Cardiac septum (tissue), 1 donor: ENCODE measurements at regions not wholly inside any gene's neighbourhood (a gene's known extent, or its start where the extent isn't known, plus 50 kb on each side); places are given as distances from the start of the nearest gene placed in this dataset.

Source experiments
- DNase-seq: peaks from one replicate; pipeline ENCODE4 v3.0.0-alpha.2; 2020; ENCODE audit warnings: low spot score
- intact Hi-C: fragments of 100-400 bp; cut with DNase I; formaldehyde crosslinking; loops from one replicate; pipeline ENCODE4 v1.14.0; 2022
- donor health status: DM: no; HTN: no; CAD: no.

DNA sequence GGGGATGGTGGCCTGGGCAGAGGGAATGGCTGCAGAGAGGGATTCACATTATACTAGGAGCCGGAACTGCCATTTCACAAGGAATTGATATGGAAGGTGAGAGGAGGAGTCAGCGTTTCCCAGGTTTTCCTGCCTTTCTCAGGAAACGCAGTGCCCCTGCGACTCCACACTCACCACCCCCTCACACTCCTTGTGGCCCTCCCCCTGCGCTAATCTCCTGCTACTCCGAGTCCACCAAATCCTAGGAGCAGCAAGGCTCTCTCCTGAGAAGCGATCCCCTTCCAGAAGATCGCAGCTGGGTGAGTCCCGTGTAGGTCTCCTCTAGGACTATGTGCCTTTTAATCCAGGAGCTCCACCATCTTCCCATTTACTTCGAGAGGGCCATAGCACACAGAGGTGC, 140.6 kb downstream of the VAPA start:
- intact Hi-C loops, result no loop called here

DNA sequence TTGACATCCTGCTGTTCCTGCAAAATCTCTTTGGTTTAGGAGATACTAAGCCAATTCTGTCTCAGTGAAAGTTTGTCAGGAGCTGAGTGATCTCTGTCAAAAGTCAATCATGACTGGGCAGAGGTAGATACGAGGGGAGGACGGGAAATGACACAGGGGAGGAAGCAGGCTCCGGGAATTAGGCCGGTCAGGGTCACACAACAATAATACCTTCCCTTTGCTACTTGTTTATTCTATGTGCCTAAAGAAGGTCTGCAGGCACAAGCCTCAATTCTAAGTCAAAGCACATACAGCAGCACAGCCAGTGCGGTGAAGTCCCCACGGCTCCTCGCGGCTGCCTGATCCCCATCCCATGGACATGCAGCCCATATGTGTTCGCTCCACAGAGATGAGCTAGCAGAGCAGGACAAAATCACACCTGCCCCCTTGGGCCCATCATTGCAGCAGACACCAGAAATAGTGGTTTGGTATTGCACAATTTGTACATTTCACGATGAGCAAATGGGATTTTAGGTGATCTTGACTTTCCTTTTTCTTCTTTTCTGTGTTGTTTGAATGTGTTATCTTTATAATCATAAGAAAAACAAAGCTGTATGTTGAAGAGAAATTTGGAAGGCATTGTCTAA, 141.4 kb downstream of the VAPA start:
- intact Hi-C loops, result loop anchor here (5.0 kb wide), 1 partner anchor 217 kb away; no protein-coding TSS in a partner anchor
- DNase-seq, result no peak

More for the DNA sequence above, 140.6 kb downstream of the VAPA start:
- no peak for DNase-seq

DNA sequence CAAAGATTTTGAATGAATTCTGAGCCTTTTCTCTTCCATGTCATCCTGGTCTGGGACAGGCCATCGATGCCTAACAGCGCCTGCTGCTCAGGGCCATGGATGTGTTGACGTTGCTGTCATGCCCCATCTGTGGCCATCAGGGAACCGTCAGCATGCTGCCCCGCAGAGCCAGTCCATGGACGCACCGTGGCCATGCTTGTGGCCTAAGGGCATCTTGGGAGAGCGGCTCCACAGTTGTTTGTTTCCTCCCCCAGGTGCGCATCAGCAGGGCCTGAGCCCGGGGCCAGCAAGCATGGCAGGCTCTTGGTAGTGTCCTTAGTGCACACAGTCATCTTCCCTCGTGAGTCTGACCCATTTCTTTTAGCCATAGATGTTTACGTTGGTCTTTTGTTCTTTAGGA, 142.7 kb downstream of the VAPA start:
- no peak for DNase-seq
- intact Hi-C loops, result loop anchor here (5.0 kb wide), 1 partner anchor 216 kb away; no protein-coding TSS in a partner anchor

DNA sequence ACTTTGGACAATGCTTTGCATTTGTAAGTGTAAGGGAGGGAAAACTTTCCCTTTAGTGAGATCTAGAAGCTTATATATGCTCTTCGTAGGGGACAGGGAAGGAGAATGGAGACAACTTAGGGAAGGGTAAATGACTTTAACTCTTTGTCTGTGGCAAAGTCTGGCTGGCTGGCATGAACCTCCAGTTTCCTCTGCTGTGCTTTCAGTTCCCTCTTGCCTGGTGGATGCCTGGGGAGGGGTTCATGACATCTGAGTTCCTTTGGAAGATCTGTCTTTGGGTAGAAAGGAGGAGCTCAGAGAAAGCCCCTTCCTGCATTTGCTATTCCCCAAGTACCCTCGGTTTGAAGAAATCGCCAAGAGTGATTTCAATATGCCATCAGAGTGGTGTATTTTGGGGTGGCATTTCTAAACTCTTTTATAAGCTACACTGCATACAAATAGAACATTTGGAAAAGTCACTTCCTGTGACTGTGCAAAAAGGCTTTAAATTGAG, 143.6 kb downstream of the VAPA start:
- intact Hi-C loops, result loop anchor here (5.0 kb wide), 1 partner anchor 215 kb away; no protein-coding TSS in a partner anchor
- no peak for DNase-seq

DNA sequence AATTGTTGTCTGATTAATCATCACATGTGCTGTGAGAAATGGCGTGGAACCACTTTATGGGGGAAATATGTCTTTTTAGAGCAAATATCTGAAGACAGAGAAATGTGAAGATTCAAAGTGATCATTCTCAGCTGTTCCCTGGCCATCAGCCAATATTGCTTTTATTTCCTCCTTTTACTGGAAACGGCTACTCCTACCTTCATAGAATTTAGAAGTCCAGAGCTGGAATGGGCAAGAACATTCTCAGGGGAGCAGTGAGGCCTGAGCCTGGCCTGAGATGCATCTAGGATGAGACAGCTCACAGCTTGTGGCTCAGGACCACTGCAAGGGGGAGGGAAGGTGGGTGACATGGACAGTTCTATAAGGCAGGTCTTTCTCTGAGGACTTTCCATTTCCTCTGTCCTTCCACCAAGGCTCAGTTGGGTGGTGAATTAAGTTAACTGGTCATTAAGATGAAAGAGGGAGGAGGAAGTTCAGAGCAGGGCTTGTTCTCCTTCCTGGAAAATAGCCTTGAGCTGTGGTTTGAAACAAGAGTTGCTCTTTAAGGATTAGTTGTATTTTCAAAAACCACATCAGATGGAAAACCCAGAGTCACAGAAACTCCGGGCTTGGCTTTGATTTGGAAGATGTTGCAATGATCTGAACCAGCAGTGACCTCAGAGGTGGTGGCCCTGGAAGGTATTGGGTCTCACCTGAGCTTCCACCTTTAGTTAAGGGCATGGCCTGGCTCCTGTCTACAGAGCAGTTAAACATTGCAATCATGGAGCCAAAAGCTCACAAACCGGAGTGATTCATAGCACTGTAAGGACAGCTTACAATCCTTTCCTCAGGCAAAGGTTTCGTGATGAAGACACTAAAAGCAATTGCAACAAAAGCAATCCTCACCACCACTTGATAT, 144.3 kb downstream of the VAPA start:
- DNase-seq, result no peak

DNA sequence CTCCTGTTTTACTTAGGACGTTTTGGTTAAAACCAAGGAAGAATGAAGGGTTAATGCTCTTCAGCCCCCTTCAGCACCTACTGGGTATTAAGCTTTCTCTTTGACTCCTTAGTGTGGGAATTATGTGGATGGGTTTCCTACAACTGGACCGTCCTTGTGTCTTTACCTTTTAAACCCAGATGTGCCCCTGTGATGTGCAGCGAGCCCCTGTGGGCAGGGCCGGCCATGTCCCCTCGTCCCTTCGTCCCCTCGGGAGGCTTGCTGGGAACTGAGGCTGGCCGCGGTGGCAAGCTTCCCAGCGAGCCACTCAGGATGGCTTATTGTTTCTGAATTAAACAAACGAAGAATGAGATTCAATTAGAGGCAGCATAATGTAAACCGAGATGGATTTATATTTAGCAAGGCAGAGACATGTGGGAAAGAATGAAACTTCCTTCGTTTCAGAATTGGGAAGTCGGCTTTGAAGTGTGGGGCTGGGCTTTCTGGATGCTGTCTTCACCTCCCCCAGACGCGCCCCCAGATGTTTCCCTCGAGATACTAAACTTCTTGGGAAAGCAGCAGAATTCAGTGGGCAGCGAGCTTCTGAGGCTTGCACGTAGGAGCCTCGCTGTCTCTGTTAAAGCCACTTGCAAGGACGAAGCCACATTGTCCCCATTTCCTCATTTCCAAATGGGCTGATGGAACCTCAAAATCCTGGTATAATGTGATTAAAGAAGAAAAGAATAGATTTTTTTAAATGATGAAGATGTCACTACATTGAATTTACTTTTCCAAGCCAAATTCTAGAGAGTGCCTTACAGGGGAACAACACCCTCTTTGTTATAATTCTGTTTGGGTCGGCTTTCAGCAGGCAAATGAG, 146.0 kb downstream of the VAPA start:
- DNase-seq, result no peak
- intact Hi-C loops, result loop anchor here (5.0 kb wide), 3 partner anchors 48 to 212 kb away; no protein-coding TSS in a partner anchor

More for the DNA sequence above, 144.3 kb downstream of the VAPA start:
- intact Hi-C loops, result loop anchor here (5.0 kb wide), 1 partner anchor 214 kb away; no protein-coding TSS in a partner anchor

DNA sequence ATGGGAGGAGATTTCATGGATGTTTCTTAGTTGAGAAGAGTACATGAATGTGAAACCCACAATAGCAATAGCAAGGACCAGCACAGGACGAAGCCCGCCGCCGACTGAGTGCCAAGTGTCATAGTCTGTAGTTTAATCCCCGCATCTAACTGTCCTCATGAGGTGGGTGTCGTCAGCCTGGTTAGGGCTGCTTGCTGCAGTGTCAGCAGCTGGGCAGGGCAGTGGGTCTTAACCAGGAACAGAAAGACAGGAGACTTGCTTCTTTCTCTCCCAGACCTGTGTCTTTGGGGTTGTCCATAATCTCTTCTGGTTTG, 146.6 kb downstream of the VAPA start:
- no peak for DNase-seq
- intact Hi-C loops, result loop anchor here (5.0 kb wide), 2 partner anchors 48 to 62 kb away; no protein-coding TSS in a partner anchor

DNA sequence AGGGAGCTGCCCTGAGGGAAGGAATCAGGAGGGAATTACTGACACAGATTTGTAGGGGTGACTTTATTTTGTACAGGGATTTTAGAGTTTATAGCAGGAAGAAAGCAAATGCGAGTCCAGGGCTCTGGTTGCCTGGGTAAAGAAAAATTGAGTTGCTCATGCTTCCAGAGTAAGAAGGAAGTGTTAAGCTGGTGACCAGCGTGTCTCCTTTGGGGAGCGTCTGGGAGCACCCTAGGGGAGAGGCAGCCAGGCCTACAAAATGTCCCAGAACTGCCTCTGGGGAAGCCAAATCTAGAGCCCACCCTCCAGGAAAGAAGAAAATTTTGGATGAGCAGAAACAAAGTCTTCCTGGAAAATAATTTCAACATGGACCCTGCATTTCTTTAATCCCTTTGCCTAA, 147.0 kb downstream of the VAPA start:
- DNase-seq, result no peak
- intact Hi-C loops, result loop anchor here (5.0 kb wide), 2 partner anchors 49 to 61 kb away; no protein-coding TSS in a partner anchor

DNA sequence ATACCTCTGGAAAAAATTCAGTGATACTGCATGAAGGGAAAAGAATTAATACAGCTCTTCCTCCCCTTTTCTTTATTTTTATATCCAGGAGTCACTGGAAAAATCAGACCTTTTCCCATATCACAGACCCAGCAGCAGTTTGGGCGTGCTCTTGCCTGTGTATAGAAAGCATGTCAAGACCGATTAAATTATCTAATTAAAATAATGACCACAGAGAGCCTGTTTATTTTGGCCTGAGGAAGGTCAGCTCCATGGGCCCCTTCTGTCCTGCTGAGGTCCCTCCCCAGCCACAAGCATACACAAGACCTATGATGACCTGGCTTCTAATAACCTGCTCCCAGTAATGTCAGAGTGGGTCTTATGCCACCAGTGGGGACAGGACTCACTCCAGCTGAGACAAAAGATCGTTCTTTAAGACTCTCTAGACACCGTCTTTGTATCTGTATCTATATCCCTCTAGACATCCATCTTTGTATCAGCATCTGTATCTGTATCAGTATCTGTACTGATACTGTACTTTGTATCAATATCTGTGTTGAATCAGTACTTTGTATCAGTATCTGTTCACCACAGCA, 147.8 kb downstream of the VAPA start:
- no peak for DNase-seq
- intact Hi-C loops, result loop anchor here (5.0 kb wide), 2 partner anchors 49 to 61 kb away; no protein-coding TSS in a partner anchor

DNA sequence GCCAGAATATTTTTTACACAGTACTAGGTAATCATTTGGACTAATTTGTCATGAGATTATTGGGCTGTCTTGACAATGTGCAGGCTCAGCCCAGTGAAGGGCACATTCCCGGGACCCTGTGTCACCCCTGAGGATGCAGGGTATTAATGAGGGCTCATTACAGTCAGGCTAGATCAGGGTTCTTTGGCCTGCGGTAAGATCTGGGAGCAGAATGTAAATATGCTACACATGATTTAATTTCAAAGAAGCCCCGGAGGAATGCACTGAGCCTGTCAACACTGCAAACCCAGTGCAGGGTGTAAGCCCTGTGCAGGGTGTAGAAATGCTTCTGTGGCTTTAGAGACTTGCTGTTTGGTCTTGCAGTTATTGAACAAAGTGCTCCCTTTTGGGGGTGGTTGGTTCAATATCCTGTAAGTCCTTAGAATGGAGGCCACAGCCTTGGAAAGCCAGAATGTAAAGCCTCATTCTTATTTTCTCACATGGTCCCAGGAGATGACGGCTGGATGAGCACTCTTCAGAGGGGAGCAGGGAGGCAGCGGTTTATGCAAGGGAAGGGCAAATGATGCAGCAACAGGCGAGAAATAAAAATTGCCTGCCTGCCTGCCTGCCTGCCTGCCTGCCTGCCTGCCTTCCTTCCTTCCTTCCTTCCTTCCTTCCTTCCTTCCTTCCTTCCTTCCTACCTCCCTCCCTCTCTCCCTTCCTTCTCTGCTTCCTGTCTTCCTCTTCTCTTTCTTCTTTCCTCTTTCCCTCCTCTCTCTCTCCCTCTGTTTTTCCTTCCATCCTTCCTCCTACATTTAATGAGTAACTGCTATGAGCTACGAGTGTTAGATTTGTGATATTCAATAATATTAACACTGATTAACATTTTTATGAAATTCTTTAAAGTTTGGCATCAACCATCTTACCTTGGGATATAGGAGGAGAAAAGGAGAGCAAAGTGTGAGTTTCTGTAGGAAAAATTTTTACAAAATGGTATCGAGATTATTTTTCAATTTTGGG, 148.8 kb downstream of the VAPA start:
- no peak for DNase-seq
- intact Hi-C loops, result loop anchor here (5.0 kb wide), 2 partner anchors 50 to 60 kb away; no protein-coding TSS in a partner anchor

DNA sequence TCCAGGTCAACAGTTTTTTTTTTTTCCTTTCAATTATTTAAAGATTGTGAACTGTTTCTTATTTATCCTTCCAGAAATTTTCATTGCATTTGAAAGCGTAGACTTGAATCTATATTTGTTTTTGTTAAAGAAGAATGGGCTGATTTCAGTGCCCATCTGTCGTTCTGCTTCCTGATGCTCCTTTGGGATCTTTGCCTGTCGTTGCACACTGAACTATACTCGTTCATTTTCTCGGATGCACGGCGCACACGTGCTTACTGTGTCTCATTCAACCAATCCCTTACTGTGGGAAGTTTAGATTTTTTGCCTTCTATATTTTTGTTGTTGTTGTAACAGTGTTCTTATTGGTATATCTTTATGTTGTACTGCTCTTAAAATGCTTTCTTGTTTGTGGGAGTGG, 149.7 kb downstream of the VAPA start:
- intact Hi-C loops, result loop anchor here (5.0 kb wide), 2 partner anchors 51 to 59 kb away; no protein-coding TSS in a partner anchor
- no peak for DNase-seq

DNA sequence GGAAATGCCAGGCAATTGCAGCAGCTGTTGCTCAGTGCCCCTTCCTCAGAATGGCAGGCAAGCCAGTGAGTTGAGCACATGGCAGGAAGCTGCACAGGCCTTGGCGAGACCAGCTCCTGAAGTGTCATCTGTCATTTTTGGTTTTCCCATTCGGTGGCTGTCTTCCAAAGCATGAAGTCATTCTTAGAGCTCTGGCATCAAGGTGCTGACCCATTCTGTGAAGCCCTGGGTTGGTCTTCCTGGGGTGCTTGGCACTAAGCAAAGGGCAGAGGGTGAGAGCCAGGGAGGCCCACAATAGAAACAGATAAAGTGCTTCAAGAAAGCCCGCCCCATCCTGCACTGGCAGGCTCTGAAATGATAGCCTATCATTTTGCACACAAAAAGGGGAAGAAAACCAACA, 150.5 kb downstream of the VAPA start:
- no peak for DNase-seq
- intact Hi-C loops, result loop anchor here (5.0 kb wide), 2 partner anchors 52 to 58 kb away; no protein-coding TSS in a partner anchor

DNA sequence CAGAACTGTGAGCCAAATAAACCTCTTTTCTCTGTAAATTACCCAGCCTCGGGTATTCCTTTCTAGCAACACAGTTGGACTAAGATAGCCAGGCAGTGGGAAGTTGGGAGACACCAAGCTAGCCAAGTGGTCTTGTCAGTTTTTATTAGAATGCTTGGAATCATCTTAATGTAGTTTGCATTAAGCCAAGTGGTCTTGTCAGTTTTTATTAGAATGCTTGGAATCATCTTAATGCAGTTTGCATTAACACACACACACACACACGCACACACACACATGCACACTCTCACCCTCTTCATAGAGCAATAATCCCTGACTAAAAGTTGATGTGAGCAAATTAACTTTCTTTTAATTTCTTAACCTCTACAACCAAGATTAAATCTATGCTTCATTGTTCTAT, 151.5 kb downstream of the VAPA start:
- no peak for DNase-seq
- intact Hi-C loops, result loop anchor here (5.0 kb wide), 1 partner anchor 77 kb away; no protein-coding TSS in a partner anchor

DNA sequence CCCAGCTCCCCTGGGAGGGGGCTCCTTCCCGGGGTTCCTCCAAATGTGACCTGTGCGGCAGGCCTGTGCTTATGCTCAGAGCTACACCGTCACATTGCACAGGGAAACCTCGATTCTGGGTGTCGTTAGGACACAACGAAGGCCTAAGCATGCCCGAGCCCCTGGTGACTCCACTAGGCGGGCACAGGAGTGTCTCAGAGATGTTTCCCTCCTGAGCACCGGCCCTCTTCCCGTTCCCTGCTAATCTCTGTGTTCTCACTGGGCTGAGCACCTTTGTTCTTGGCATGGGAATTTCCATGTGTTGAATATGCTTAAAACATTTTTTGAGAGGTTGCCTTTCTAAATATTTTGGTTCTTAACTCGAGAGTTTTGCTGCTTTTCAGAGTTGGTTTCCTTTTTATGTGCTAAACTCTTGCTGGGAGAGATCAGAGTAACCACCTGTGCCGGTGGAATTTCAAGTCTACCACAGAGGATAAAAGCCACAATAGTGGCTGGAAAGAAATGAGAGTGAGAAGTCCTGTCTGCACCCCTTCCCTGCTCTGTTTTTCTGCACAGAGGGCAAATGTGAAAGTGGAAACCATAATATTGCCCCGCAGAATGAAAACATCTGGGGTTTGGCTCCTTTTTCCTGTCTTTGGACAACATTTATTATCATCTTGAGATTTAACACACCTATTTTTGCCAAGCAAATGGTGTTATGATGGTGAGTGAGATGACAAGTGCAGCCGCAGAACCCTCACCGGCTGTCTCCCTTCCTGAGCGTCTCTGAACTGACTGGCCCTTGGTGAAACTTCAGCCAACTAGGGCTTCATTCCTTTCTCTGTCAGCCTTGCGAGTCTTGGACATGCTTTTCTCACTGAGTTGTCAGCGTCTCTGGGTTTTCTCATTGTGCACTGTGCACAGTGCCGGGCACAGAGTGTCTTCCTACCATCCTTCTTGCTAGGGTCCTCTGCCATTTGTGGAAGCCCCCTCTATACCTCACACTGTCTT, 154.1 kb downstream of the VAPA start:
- DNase-seq, result no peak
- intact Hi-C loops, result loop anchor here (5.0 kb wide), 1 partner anchor 74 kb away; no protein-coding TSS in a partner anchor

DNA sequence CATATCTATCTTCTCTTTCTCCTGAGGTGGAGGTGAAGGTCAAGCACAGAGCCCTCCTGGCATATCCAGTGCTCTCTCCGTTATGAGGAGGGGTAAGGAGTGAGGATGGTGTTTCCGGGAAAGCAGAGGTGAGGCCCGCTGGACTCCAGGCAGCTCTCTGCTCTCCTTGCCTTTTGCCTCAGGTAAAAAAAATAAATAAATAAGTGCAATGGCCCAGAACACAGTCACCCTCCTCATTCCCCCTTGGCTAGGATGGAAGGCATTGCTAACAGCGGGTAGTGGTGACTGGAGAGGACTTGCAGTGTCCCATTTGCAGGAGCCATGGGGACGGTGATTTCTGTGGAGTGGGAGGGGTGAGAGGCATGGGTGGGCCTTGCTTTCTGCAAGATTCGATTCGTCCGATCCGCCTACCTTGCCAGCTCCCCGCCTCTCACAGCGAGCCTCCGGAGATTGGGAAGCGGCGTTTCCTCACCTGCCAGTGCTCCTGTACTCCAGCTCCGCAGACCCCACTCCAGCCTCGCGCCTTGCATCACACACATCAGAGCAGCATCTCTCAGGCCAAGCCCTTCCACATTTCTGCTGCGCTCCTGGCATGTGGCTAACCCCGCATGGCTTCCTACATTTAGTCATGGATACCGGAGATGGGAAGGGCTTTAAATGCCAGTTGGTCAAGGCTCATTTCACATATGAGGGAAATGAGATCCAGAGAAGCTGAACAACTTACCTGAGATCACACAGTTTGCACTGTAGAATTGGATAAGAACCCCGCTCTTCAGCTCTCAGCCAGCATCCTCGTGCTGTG, 155.2 kb downstream of the VAPA start:
- intact Hi-C loops, result loop anchor here (5.0 kb wide), 1 partner anchor 73 kb away; no protein-coding TSS in a partner anchor
- no peak for DNase-seq

DNA sequence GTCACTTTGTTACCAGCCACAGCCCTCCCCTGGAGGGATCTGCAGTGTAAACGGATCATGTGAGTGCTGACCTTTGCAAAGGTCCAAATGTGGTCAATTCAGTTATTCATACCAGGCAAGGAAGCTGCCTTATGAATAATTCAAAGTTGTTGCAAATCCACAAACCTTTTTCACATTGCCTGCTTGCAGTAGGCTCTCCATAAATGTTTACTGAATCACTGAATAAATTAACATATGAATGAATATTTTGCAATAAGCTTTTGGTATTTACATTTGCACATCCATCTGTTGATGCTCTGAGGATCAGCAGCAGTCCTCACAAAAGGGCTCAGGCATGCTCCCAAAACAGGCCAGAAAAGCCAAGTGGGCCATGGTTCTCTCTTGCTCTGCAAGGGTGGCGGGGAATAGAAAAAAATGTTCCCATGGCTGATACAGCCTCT, 156.8 kb downstream of the VAPA start:
- no peak for DNase-seq
- intact Hi-C loops, result no loop called here
